ENCODE measurements at regions not wholly inside any gene's neighbourhood (a gene's known extent, or its start where the extent isn't known, plus 50 kb on each side); places are given as distances from the start of the nearest gene placed in this dataset.

DNA sequence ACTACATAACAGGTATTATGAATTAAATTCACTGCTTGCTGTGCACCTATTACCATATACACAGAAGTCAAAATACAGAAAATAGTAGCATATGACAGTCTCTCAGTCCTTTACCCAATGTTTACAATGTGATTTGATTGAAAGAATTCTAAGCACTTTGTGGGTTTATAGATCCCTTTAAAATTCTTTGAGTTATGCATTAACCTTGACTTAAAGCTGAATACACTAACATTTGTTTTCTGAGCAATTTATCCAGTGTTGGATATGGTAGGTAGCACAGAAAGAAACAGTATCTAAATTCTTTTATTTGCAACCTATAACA lies 230.8 kb upstream of the DDI1 start (continued):
- TF ChIP-seq, protein P1, sequence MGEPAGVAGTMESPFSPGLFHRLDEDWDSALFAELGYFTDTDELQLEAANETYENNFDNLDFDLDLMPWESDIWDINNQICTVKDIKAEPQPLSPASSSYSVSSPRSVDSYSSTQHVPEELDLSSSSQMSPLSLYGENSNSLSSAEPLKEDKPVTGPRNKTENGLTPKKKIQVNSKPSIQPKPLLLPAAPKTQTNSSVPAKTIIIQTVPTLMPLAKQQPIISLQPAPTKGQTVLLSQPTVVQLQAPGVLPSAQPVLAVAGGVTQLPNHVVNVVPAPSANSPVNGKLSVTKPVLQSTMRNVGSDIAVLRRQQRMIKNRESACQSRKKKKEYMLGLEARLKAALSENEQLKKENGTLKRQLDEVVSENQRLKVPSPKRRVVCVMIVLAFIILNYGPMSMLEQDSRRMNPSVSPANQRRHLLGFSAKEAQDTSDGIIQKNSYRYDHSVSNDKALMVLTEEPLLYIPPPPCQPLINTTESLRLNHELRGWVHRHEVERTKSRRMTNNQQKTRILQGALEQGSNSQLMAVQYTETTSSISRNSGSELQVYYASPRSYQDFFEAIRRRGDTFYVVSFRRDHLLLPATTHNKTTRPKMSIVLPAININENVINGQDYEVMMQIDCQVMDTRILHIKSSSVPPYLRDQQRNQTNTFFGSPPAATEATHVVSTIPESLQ (CRISPR knock-in tag; IDR thresholded peaks at IDR 0.05) = no peak
- TF ChIP-seq CREM (CRISPR knock-in tag; IDR thresholded peaks at IDR 0.05) (no peak), AFF4 (CRISPR knock-in tag; IDR thresholded peaks at IDR 0.05; ENCODE audit: borderline replicate concordance) (no peak), TCF7 (CRISPR knock-in tag; IDR thresholded peaks at IDR 0.05; ENCODE audit: low read depth) (no peak), NFYB (CRISPR knock-in tag; conservative IDR thresholded peaks at IDR 0.05; ENCODE audit: low read depth) (no peak), ZNF416 (CRISPR knock-in tag; IDR thresholded peaks at IDR 0.05) (no peak)

GRCh38 chr11:103806130-103806895 lies 230.1 kb upstream of the DDI1 start:
- no peak overlapping the region for H3K4me3 Mint-ChIP-seq
- H3K9me3 Mint-ChIP-seq = no peaks in the 10 kb centered on the region
- no peak overlapping the region for H3K27ac Mint-ChIP-seq
- POLR2A ChIA-PET = no interaction called here
- H3K27me3 Mint-ChIP-seq (ENCODE audit: low read depth) = no peaks in the 10 kb centered on the region
- H3K36me3 Mint-ChIP-seq = no peaks in the 10 kb centered on the region
- H3K4me1 Mint-ChIP-seq = peaks cover under 1% of the 10 kb centered on the region
- TF ChIP-seq NR3C1 (CRISPR knock-in tag; conservative IDR thresholded peaks at IDR 0.05; ENCODE audit: low read depth) (no peak), NR2C2 (CRISPR knock-in tag; IDR thresholded peaks at IDR 0.05) (no peak), TP53 (CRISPR knock-in tag; IDR thresholded peaks at IDR 0.05) (no peak), CBFB (CRISPR knock-in tag; IDR thresholded peaks at IDR 0.05; ENCODE audit: low read depth) (no peak), CTCF (IDR thresholded peaks at IDR 0.05) (no peak), ATF1 (CRISPR knock-in tag; IDR thresholded peaks at IDR 0.05) (no peak), NFYB (CRISPR knock-in tag; conservative IDR thresholded peaks at IDR 0.05; ENCODE audit: low read depth) (no peak), TEAD4 (CRISPR knock-in tag; IDR thresholded peaks at IDR 0.05) (no peak), GRHL2 (CRISPR knock-in tag; IDR thresholded peaks at IDR 0.05; ENCODE audit: insufficient replicate concordance, severe bottlenecking) (no peak), RELA (CRISPR knock-in tag; IDR thresholded peaks at IDR 0.05; ENCODE audit: borderline replicate concordance) (no peak), ESRRA (CRISPR knock-in tag; IDR thresholded peaks at IDR 0.05; ENCODE audit: borderline replicate concordance) (no peak), ZNF219 (CRISPR knock-in tag; IDR thresholded peaks at IDR 0.05; ENCODE audit: borderline replicate concordance) (no peak), CREM (CRISPR knock-in tag; IDR thresholded peaks at IDR 0.05) (no peak), MXD4 (CRISPR knock-in tag; IDR thresholded peaks at IDR 0.05; ENCODE audit: borderline replicate concordance) (no peak), JUN (CRISPR knock-in tag; IDR thresholded peaks at IDR 0.05) (no peak)
- TF ChIP-seq, protein P2, sequence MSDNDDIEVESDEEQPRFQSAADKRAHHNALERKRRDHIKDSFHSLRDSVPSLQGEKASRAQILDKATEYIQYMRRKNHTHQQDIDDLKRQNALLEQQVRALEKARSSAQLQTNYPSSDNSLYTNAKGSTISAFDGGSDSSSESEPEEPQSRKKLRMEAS (CRISPR knock-in tag; IDR thresholded peaks at IDR 0.05) = no peak
- TF ChIP-seq, protein P3, sequence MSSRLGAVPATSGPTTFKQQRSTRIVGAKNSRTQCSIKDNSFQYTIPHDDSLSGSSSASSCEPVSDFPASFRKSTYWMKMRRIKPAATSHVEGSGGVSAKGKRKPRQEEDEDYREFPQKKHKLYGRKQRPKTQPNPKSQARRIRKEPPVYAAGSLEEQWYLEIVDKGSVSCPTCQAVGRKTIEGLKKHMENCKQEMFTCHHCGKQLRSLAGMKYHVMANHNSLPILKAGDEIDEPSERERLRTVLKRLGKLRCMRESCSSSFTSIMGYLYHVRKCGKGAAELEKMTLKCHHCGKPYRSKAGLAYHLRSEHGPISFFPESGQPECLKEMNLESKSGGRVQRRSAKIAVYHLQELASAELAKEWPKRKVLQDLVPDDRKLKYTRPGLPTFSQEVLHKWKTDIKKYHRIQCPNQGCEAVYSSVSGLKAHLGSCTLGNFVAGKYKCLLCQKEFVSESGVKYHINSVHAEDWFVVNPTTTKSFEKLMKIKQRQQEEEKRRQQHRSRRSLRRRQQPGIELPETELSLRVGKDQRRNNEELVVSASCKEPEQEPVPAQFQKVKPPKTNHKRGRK (CRISPR knock-in tag; IDR thresholded peaks at IDR 0.05; ENCODE audit: borderline replicate concordance) = no peak
- CTCF ChIA-PET = interaction anchor here (0.6 kb wide), 1 partner anchor 45 kb away, joined by 3 read pairs; no protein-coding TSS in a partner anchor
- DNase-seq (ENCODE audit: low spot score) (no peak), ATAC-seq (no peak)
